Nephron progenitor cell (in vitro differentiated cells): ENCODE measurements at regions not wholly inside any gene's neighbourhood (a gene's known extent, or its start where the extent isn't known, plus 50 kb on each side); places are given as distances from the start of the nearest gene placed in this dataset.

Source experiments
- DNase-seq: peaks from one replicate; pipeline ENCODE4 v3.0.0; 2021
- H3K27ac Mint-ChIP-seq: 2 replicates; pipeline ENCODE4 v1.8.0; 2021; ENCODE audit warnings: mild to moderate bottlenecking, moderate library complexity, mixed read lengths
- H3K27me3 Mint-ChIP-seq: 2 replicates; pipeline ENCODE4 v1.8.0; 2021; ENCODE audit warnings: mild to moderate bottlenecking, low read depth, mixed read lengths; ENCODE audit not compliant: poor library complexity
- H3K36me3 Mint-ChIP-seq: 2 replicates; pipeline ENCODE4 v1.8.0; 2021; ENCODE audit warnings: low read depth, mixed read lengths
- H3K4me1 Mint-ChIP-seq: 2 replicates; pipeline ENCODE4 v1.8.0; 2021; ENCODE audit warnings: mixed read lengths
- H3K4me3 Mint-ChIP-seq: 2 replicates; pipeline ENCODE4 v1.8.0; 2021; ENCODE audit warnings: mild to moderate bottlenecking, moderate library complexity, mixed read lengths
- H3K9me3 Mint-ChIP-seq: 2 replicates; pipeline ENCODE4 v1.8.0; 2021; ENCODE audit warnings: mild to moderate bottlenecking, moderate library complexity, mixed read lengths
- TF ChIP-seq, protein P1 (sequence below): fragments of 200-600 bp; sonication (generic); IDR thresholded peaks from 2 replicates; pipeline ENCODE4 v1.5.0; 2021; ENCODE audit warnings: antibody characterized with exemption

DNA sequence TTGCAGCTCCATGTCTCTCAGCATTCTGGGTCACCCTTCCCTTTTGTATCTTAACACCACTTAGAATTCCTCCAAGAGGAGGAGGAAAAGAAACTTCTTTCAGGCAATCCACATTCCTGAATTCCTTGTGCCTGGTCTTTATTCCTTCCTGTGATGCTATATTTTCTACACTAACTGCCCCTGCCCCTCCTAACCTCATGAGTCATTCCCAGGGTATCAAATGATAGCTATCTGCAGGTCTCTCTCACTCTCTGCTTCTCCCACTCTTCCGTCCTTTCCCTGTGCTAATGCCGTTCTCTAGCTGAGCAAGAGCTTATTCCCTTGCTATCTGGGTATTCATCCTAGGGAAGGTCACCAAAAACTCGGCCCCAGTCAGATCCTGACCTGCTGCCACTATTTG, 395.0 kb upstream of the TCF4 start:
- Mint-ChIP-seq H3K4me3 (no peak overlapping the region), H3K9me3 (peaks cover 38% of the 10 kb centered on the region), H3K27me3 (no peaks in the 10 kb centered on the region), H3K4me1 (peaks cover 8% of the 10 kb centered on the region), H3K27ac (peak overlapping the region; percentile 39), H3K36me3 (peaks cover 29% of the 10 kb centered on the region)
- TF ChIP-seq, protein P1, sequence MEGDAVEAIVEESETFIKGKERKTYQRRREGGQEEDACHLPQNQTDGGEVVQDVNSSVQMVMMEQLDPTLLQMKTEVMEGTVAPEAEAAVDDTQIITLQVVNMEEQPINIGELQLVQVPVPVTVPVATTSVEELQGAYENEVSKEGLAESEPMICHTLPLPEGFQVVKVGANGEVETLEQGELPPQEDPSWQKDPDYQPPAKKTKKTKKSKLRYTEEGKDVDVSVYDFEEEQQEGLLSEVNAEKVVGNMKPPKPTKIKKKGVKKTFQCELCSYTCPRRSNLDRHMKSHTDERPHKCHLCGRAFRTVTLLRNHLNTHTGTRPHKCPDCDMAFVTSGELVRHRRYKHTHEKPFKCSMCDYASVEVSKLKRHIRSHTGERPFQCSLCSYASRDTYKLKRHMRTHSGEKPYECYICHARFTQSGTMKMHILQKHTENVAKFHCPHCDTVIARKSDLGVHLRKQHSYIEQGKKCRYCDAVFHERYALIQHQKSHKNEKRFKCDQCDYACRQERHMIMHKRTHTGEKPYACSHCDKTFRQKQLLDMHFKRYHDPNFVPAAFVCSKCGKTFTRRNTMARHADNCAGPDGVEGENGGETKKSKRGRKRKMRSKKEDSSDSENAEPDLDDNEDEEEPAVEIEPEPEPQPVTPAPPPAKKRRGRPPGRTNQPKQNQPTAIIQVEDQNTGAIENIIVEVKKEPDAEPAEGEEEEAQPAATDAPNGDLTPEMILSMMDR, result no peak
- no peak for DNase-seq

DNA sequence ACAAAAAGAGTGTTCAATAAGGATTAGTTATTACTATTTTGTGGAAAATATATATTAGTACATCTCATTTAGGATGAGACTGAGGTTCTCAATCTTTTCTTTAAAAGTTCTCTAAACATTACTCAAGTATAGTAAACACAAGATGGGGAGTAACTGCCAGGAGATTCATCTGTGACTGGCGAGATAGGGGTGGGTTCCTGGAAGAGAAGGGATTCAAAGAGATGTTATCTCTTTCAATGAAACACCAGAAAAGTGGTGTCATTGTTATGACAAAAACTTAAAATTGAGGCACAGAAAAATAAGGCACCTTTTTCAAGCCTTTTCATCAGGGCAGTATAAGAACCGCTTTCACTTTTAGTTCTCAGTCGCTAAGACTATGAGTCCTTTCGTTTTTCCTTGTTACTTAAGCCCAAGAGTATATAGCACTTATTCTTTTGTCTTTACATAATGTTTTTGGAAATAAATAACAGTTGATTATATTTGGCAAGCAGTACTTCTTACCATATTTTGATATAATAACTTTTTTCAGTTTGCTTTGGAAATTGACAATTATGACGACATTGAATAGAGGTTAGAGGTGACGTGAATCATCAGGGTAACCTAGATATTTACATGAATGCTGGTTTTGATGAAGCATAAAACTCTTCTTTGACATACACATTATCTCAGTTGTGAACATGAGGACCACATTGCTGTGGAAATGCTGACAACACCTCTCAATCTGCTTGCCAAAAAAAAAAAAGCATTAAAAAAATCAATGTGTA, 393.9 kb upstream of the TCF4 start:
- TF ChIP-seq, protein P1, result no peak
- Mint-ChIP-seq H3K4me3 (no peak overlapping the region), H3K9me3 (peaks cover 37% of the 10 kb centered on the region), H3K36me3 (peaks cover 20% of the 10 kb centered on the region), H3K27ac (no peak overlapping the region), H3K4me1 (peaks cover 8% of the 10 kb centered on the region), H3K27me3 (no peaks in the 10 kb centered on the region)
- no peak for DNase-seq

DNA sequence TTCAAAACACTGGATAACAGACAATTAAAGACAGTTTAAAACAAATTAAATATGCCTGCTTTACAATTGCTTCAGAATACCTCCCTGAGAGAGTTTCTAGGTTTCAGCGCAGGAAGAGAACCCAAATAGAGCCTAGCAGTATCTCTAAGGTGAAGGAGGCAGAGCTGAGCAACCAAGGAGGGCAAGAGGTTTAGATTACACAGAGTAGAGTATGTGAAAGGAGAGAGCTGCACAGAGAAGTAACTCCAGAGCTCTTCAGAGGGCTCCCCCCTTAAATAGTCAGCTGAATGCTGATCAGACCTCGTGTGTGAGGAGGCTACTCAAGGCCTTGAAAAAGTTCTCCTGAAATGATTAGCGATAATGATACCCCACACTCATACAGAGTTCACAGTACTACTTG, 386.5 kb upstream of the TCF4 start:
- DNase-seq, result no peak
- Mint-ChIP-seq H3K36me3 (peaks cover 10% of the 10 kb centered on the region), H3K27me3 (peaks cover 2% of the 10 kb centered on the region), H3K4me3 (no peak overlapping the region), H3K27ac (no peak overlapping the region), H3K9me3 (peaks cover 30% of the 10 kb centered on the region), H3K4me1 (no peaks in the 10 kb centered on the region)
- TF ChIP-seq, protein P1, result no peak

DNA sequence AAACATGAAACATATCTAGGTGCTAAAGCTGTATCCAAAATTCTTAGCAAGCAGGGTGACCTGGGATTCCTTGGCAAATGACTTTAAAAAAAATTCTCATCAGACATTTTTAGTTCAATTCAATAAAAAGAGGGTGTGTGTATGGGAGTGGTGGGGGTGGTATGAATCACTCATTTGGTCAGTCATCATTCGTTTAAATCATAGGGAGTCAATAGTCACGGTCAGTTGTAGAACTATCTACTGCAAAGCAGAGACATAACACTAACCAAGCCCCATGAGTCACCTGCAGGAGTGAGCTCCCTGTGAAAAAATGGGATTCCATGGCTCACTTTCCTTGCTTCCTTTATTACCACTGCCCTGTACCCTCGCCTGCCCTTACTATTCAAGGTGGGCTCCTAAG, 380.6 kb upstream of the TCF4 start:
- Mint-ChIP-seq H3K27me3 (peaks cover 2% of the 10 kb centered on the region), H3K36me3 (no peaks in the 10 kb centered on the region), H3K27ac (no peak overlapping the region), H3K4me3 (no peak overlapping the region), H3K9me3 (no peaks in the 10 kb centered on the region), H3K4me1 (peaks cover 8% of the 10 kb centered on the region)
- TF ChIP-seq, protein P1, result no peak
- no peak for DNase-seq

DNA sequence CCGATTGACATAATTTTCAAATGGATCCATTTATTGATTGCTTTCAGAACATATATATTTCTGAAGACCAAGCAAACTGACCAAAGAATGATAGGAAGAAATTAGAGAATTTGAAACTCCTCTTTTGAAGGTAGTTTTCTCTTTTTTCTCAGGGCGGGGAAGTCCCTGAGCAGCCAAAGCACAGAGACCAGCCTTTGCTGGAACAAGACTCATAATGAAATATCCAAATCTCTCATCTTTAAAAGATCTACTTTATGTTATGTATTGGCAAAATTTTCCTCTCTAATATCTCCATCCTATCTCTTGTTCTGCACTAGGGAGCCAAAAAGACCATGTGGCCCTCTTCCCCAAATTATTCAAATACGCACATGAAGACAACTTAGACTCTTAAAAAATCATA, 379.0 kb upstream of the TCF4 start:
- peaks cover 17% of the 10 kb centered on the region for H3K4me1 Mint-ChIP-seq
- no peak overlapping the region for H3K4me3 Mint-ChIP-seq
- no peak overlapping the region for H3K27ac Mint-ChIP-seq
- H3K36me3 Mint-ChIP-seq, result no peaks in the 10 kb centered on the region
- no peaks in the 10 kb centered on the region for H3K9me3 Mint-ChIP-seq
- DNase-seq, result no peak
- TF ChIP-seq, protein P1, result no peak
- H3K27me3 Mint-ChIP-seq, result peaks cover 2% of the 10 kb centered on the region

DNA sequence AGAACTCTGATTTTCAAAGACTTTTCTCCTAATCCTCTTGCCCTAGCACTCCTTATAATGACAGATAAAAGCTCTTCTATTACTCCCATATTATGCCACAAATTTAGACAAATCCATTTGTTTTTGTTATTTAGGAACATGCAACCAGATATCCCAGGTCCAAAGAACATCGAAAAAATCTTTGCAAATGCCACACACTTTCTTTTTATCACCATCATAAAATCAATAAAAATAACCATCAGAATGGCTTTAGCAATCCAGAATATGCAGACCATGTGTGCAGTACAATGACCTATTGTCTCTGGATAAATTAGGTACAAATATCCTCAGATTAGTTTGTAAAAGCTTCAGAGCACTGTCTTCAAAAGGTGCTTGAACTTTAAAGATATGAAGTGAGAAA, 376.2 kb upstream of the TCF4 start:
- TF ChIP-seq, protein P1, result no peak
- DNase-seq, result no peak
- H3K27ac Mint-ChIP-seq, result peak overlapping the region; percentile 3
- H3K9me3 Mint-ChIP-seq, result no peaks in the 10 kb centered on the region
- H3K4me1 Mint-ChIP-seq, result peaks cover 17% of the 10 kb centered on the region
- no peaks in the 10 kb centered on the region for H3K36me3 Mint-ChIP-seq
- no peak overlapping the region for H3K4me3 Mint-ChIP-seq
- H3K27me3 Mint-ChIP-seq, result no peaks in the 10 kb centered on the region
